Cardiac muscle cell (in vitro differentiated cells and primary cell): ENCODE measurements at regions not wholly inside any gene's neighbourhood (a gene's known extent, or its start where the extent isn't known, plus 50 kb on each side); places are given as distances from the start of the nearest gene placed in this dataset.
A peak's percentile ranks its signal among the peaks of the same experiment; 100 is the strongest.

Experiments
- DNase-seq, 2 donors: peaks; one replicate each; pipeline versions ENCODE4 v3.0.0 to v3.0.0-alpha.2; 2010 to 2017; ENCODE audit warnings: low read depth in 1 of 2, low spot score in 1 of 2
- H3K27ac ChIP-seq: fragments of 200-600 bp; sonication (generic); 2 replicates; pipeline ENCODE4 v1.5.1; 2016
- H3K27me3 ChIP-seq: fragments of 200-600 bp; sonication (generic); 2 replicates; pipeline ENCODE4 v1.6.0; 2016; ENCODE audit warnings: control low read depth
- H3K36me3 ChIP-seq: fragments of 200-600 bp; sonication (generic); 2 replicates; pipeline ENCODE4 v1.5.1; 2016; ENCODE audit warnings: control low read depth
- H3K4me1 ChIP-seq: fragments of 200-600 bp; sonication (generic); 2 replicates; pipeline ENCODE4 v1.8.1; 2017; ENCODE audit warnings: low read depth, mild to moderate bottlenecking, mixed run types
- H3K4me3 ChIP-seq: fragments of 200-600 bp; sonication (generic); 2 replicates; pipeline ENCODE4 v1.5.1; 2016; ENCODE audit warnings: mild to moderate bottlenecking
- H3K9me3 ChIP-seq: fragments of 200-600 bp; sonication (generic); 2 replicates; pipeline ENCODE4 v1.5.1; 2017; ENCODE audit warnings: low read depth, mild to moderate bottlenecking, control low read depth
- CTCF ChIP-seq: IDR thresholded peaks from 2 replicates; pipeline ENCODE4 v1.5.1; 2012; ENCODE audit warnings: low read depth, mild to moderate bottlenecking, low read length

GRCh38 chr13:47330031-47330430, 433.2 kb upstream of the HTR2A start:
- DNase-seq, result no peak
- H3K27ac ChIP-seq, result no peak overlapping the region
- H3K4me1 ChIP-seq, result no peaks in the 10 kb centered on the region
- no peaks in the 10 kb centered on the region for H3K36me3 ChIP-seq
- TF ChIP-seq CTCF, result no peak
- no peaks in the 10 kb centered on the region for H3K9me3 ChIP-seq
- H3K27me3 ChIP-seq, result no peaks in the 10 kb centered on the region
- H3K4me3 ChIP-seq, result no peak overlapping the region

DNA sequence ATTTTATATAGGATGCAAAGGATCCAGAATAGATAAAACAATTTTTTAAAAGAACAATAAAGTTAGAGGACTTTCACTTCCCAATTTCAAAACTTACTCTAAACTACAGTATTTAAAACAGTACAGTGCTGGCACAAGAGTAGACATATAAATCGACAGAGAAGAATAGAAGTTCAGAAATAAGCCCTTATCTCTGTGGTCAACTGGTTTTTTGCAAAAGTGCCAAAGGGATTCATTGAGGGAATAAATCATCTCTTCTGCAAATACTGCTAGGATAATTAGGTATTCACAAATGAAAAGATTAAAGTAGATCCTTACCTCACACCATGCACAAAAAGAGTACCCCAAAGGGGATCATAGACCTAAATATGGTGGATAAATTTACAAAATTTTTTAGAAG, 431.0 kb upstream of the HTR2A start:
- Histone ChIP-seq H3K36me3 (no peaks in the 10 kb centered on the region), H3K27me3 (no peaks in the 10 kb centered on the region), H3K4me1 (no peaks in the 10 kb centered on the region), H3K27ac (no peak overlapping the region), H3K4me3 (no peak overlapping the region), H3K9me3 (no peaks in the 10 kb centered on the region)
- DNase-seq, result peak in 1 of 2 donors; percentile 49
- TF ChIP-seq CTCF, result no peak

DNA sequence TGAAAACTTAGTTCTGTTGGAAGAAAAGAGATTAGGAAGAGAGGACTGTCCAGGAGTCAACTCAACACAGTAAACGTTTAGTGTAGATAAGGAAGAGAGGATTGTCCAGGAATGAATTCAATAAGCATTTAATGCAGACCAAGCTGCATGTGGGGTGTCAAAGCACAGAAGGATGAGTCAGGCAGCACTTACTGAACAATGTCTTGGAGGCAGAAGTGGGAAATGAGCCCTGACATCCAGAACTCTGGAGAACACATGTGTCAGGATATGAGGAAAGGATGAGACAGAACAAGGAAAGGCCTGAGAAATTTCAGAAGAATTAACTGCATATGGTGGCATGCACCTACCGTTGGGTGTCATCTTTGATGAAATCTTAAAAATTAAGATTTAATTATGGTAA, 429.2 kb upstream of the HTR2A start:
- no peaks in the 10 kb centered on the region for H3K36me3 ChIP-seq
- DNase-seq, result peak in 1 of 2 donors; percentile 36
- H3K27ac ChIP-seq, result no peak overlapping the region
- no peak overlapping the region for H3K4me3 ChIP-seq
- no peaks in the 10 kb centered on the region for H3K4me1 ChIP-seq
- no peak for TF ChIP-seq CTCF
- no peaks in the 10 kb centered on the region for H3K9me3 ChIP-seq
- H3K27me3 ChIP-seq, result no peaks in the 10 kb centered on the region

GRCh38 chr13:47317356-47317755, 420.5 kb upstream of the HTR2A start:
- H3K4me1 ChIP-seq, result no peaks in the 10 kb centered on the region
- H3K4me3 ChIP-seq, result no peak overlapping the region
- no peak overlapping the region for H3K27ac ChIP-seq
- H3K9me3 ChIP-seq, result no peaks in the 10 kb centered on the region
- no peaks in the 10 kb centered on the region for H3K27me3 ChIP-seq
- no peaks in the 10 kb centered on the region for H3K36me3 ChIP-seq
- no peak for DNase-seq
- TF ChIP-seq CTCF, result no peak

DNA sequence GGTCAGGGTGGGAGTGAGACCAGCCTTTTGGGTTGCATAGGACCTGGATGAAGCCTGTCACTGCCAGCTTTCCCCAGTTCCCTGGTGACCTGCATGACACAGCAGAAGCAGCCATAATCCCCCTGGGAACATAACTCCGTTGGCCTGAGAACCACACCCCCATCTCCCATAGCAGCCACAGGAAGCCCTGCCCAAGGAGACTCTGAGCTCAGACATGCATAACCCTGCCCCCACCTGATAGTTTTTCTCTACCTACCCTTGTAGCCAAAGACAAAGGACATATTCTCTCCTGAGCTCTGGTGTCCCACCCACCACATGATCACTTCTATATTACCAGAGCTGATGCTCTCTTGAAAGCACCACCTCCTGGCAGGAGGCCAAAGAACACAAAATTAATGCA, 413.5 kb upstream of the HTR2A start:
- H3K27me3 ChIP-seq, result no peaks in the 10 kb centered on the region
- H3K9me3 ChIP-seq, result no peaks in the 10 kb centered on the region
- H3K27ac ChIP-seq, result no peak overlapping the region
- no peak for DNase-seq
- H3K4me1 ChIP-seq, result no peaks in the 10 kb centered on the region
- no peaks in the 10 kb centered on the region for H3K36me3 ChIP-seq
- no peak for TF ChIP-seq CTCF
- no peak overlapping the region for H3K4me3 ChIP-seq

GRCh38 chr13:47306991-47307390, 410.1 kb upstream of the HTR2A start:
- no peak overlapping the region for H3K4me3 ChIP-seq
- no peak for DNase-seq
- no peaks in the 10 kb centered on the region for H3K9me3 ChIP-seq
- no peaks in the 10 kb centered on the region for H3K4me1 ChIP-seq
- no peak for TF ChIP-seq CTCF
- H3K27ac ChIP-seq, result no peak overlapping the region
- no peaks in the 10 kb centered on the region for H3K27me3 ChIP-seq
- no peaks in the 10 kb centered on the region for H3K36me3 ChIP-seq
